Upper lobe of right lung (tissue), 1 donor: ENCODE measurements at regions not wholly inside any gene's neighbourhood (a gene's known extent, or its start where the extent isn't known, plus 50 kb on each side); places are given as distances from the start of the nearest gene placed in this dataset.

Source experiments
- ATAC-seq: fragments of 200-7000 bp; cut with Tn5 transposase; one replicate; pipeline ENCODE4 v1.9.1; 2020; ENCODE audit warnings: mild to moderate bottlenecking, moderate library complexity
- DNase-seq: peaks from one replicate; pipeline ENCODE4 v3.0.0-alpha.2; 2020
- H3K27ac ChIP-seq: fragments of 200-600 bp; one replicate; pipeline ENCODE4 v1.8.0; 2022
- H3K27me3 ChIP-seq: fragments of 200-600 bp; one replicate; pipeline ENCODE4 v1.8.0; 2022; ENCODE audit warnings: mild to moderate bottlenecking
- H3K36me3 ChIP-seq: fragments of 200-600 bp; one replicate; pipeline ENCODE4 v1.8.0; 2022
- H3K4me1 ChIP-seq: fragments of 200-600 bp; one replicate; pipeline ENCODE4 v1.8.0; 2022
- H3K4me3 ChIP-seq: fragments of 200-600 bp; one replicate; pipeline ENCODE4 v1.8.0; 2022; ENCODE audit warnings: mild to moderate bottlenecking
- H3K9me3 ChIP-seq: fragments of 200-600 bp; one replicate; pipeline ENCODE4 v1.8.0; 2022
- CTCF ChIP-seq: fragments of 200-600 bp; IDR thresholded peaks from one replicate; pipeline ENCODE4 v1.8.0; 2022; ENCODE audit warnings: antibody characterized with exemption
- intact Hi-C: fragments of 100-400 bp; cut with DNase I; formaldehyde crosslinking; loops from one replicate; pipeline ENCODE4 v1.11.0; 2022
- donor health status: DM: no; HTN: yes; CAD: no; lungs with severe emphysema.

- ATAC-seq (no peak), DNase-seq (no peak)
- no peaks in the 10 kb centered on the region for H3K27me3 ChIP-seq
- no peaks in the 10 kb centered on the region for H3K9me3 ChIP-seq
- no peaks in the 10 kb centered on the region for H3K36me3 ChIP-seq
- intact Hi-C loops, result no loop called here
- no peak for TF ChIP-seq CTCF
- no peak overlapping the region for H3K27ac ChIP-seq
- H3K4me1 ChIP-seq, result peaks cover 39% of the 10 kb centered on the region
- H3K4me3 ChIP-seq, result no peak overlapping the region
Measured at GRCh38 chr5:125409861-125410536, 663.6 kb upstream of the ZNF608 start.

- ATAC-seq (no peak), DNase-seq (no peak)
- intact Hi-C loops, result no loop called here
- Histone ChIP-seq H3K27me3 (no peaks in the 10 kb centered on the region), H3K4me3 (no peak overlapping the region), H3K36me3 (no peaks in the 10 kb centered on the region), H3K9me3 (no peaks in the 10 kb centered on the region), H3K4me1 (peaks cover 39% of the 10 kb centered on the region), H3K27ac (peak overlapping the region; percentile 61)
- TF ChIP-seq CTCF, result no peak
Measured at GRCh38 chr5:125410537-125411070, 664.2 kb upstream of the ZNF608 start.

- peak overlapping the region; percentile 61 for H3K27ac ChIP-seq
- no peak for DNase-seq
Measured at GRCh38 chr5:125411071-125411743, 664.8 kb upstream of the ZNF608 start.

DNA sequence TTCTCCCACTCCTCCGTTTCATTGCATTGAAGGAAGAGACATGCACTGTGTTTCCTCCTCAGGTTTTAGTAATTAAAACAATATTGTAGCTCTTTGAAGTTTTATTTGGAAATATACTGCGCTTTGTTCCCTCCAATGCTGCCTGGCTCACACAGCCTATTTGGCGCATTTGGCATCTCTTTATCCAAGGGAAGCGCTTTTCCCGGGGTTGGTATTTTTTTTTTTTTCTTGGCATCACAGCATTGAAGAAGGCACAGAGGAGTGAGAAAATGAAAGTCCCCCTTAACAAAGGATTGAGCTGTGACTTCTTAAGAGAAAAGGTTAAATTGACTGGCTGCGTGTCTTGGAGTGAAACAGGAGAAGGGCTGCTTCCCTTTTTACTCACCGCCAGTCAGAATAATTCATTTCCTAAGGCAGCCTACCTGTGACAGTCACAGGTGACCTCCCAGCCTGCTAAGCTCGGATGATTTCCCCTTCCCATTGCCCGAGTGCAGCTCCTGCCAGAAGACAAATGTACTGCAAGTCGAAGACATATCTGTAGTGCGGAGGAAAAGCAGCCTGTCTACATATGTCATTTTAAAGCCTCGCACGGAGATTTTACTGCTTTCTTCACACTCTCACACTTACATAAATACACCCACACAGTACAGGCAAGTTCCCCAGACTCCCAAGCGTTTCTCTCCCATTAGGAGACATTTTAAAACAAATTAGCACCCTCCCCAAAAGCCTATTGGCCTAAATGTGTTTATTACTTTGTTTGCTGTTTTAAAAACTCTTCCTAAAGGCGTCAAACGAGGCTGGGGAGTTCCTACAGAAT is 665.5 kb upstream of the ZNF608 start:
- TF ChIP-seq CTCF, result no peak
- ATAC-seq, result peak; percentile 29
- Histone ChIP-seq H3K9me3 (no peaks in the 10 kb centered on the region), H3K4me1 (peaks cover 39% of the 10 kb centered on the region), H3K36me3 (no peaks in the 10 kb centered on the region), H3K27ac (peak overlapping the region; percentile 61), H3K4me3 (peak overlapping the region; percentile 30), H3K27me3 (no peaks in the 10 kb centered on the region)
- intact Hi-C loops, result no loop called here
- DNase-seq, result no peak

More at GRCh38 chr5:125411071-125411743, 664.8 kb upstream of the ZNF608 start:
- Histone ChIP-seq H3K4me3 (peak overlapping the region; percentile 30), H3K27me3 (no peaks in the 10 kb centered on the region), H3K36me3 (no peaks in the 10 kb centered on the region), H3K4me1 (peaks cover 39% of the 10 kb centered on the region), H3K9me3 (no peaks in the 10 kb centered on the region)
- no peak for ATAC-seq
- TF ChIP-seq CTCF, result no peak
- intact Hi-C loops, result no loop called here

- Histone ChIP-seq H3K4me3 (peak overlapping the region; percentile 30), H3K4me1 (peaks cover 39% of the 10 kb centered on the region), H3K27me3 (no peaks in the 10 kb centered on the region), H3K9me3 (no peaks in the 10 kb centered on the region), H3K27ac (peak overlapping the region; percentile 61), H3K36me3 (no peaks in the 10 kb centered on the region)
- DNase-seq (peak; percentile 84), ATAC-seq (peak; percentile 92)
- intact Hi-C loops, result no loop called here
- TF ChIP-seq CTCF, result peak; percentile 30
Measured at GRCh38 chr5:125412561-125413495, 666.4 kb upstream of the ZNF608 start.
